IMR-90 (cell line): ENCODE measurements at regions not wholly inside any gene's neighbourhood (a gene's known extent, or its start where the extent isn't known, plus 50 kb on each side); places are given as distances from the start of the nearest gene placed in this dataset.

ENCODE experiments used
- ATAC-seq: fragments of 200-7000 bp; cut with Tn5 transposase; 2 replicates; pipeline ENCODE4 v1.9.1; 2020; ENCODE audit warnings: low read depth, mild to moderate bottlenecking, moderate library complexity
- BruUV-seq: library from RNA; stranded (reverse); fragments of 400-500 nt; replicated peaks from 2 replicates; lab custom pipeline; 2021; lab: Mats Ljungman, UMichigan
- CTCF ChIA-PET: fragments of 300-600 bp; formaldehyde crosslinking; extraction: SDS; loops from one replicate; lab custom pipeline; 2021; ENCODE audit warnings: antibody characterized with exemption; lab: Yijun Ruan, JAX
- POLR2A ChIA-PET: fragments of 300-600 bp; sonication (Branson Sonifier 250); formaldehyde crosslinking; loops from one replicate; lab custom pipeline; 2022; ENCODE audit warnings: antibody characterized with exemption; ENCODE audit not compliant: unreplicated experiment; lab: Charles Lee
- DNase-seq: peaks from one replicate; pipeline ENCODE4 v3.0.0; 2013
- H2AFZ ChIP-seq: replicated peaks from 2 replicates; pipeline ENCODE3; 2013; ENCODE audit warnings: low read length, mild to moderate bottlenecking; ENCODE audit not compliant: poor library complexity
- H2AK5ac ChIP-seq: 2 replicates; pipeline ENCODE4 v1.6.1; 2013; ENCODE audit warnings: low read depth, low read length, inconsistent platforms
- H2AK9ac ChIP-seq: replicated peaks from 2 replicates; pipeline ENCODE3; 2013; ENCODE audit warnings: mild to moderate bottlenecking, low read depth, low read length, moderate library complexity; ENCODE audit not compliant: poor library complexity
- H2BK120ac ChIP-seq: 2 replicates; pipeline ENCODE4 v1.6.1; 2013; ENCODE audit warnings: low read depth, low read length, inconsistent platforms
- H2BK15ac ChIP-seq: 3 replicates; pipeline ENCODE4 v1.6.1; 2013; ENCODE audit warnings: low read depth, low read length, inconsistent platforms
- H2BK20ac ChIP-seq: 2 replicates; pipeline ENCODE4 v1.6.1; 2013; ENCODE audit warnings: low read depth, mild to moderate bottlenecking, inconsistent platforms, low read length, moderate library complexity
- H2BK5ac ChIP-seq: 2 replicates; pipeline ENCODE4 v1.6.1; 2013; ENCODE audit warnings: mild to moderate bottlenecking, low read depth, low read length, inconsistent platforms; ENCODE audit not compliant: poor library complexity, severe bottlenecking
- H3K14ac ChIP-seq: replicated peaks from 2 replicates; pipeline ENCODE4 v1.6.1; 2013; ENCODE audit warnings: low read depth, low read length, inconsistent platforms
- H3K18ac ChIP-seq: 2 replicates; pipeline ENCODE4 v1.6.1; 2013; ENCODE audit warnings: low read depth, low read length, control low read depth
- H3K23ac ChIP-seq: 2 replicates; pipeline ENCODE4 v1.6.1; 2013; ENCODE audit warnings: low read depth, low read length, inconsistent platforms
- H3K27ac ChIP-seq: 2 replicates; pipeline ENCODE4 v1.5.1; 2013; ENCODE audit warnings: mild to moderate bottlenecking, control low read depth, low read length; ENCODE audit not compliant: insufficient read depth
- H3K27me3 ChIP-seq: 2 replicates; pipeline ENCODE4 v1.6.1; 2013; ENCODE audit warnings: low read length; ENCODE audit not compliant: control insufficient read depth, insufficient read depth
- H3K36me3 ChIP-seq: 2 replicates; pipeline ENCODE4 v1.6.1; 2013; ENCODE audit warnings: low read length, mixed read lengths; ENCODE audit not compliant: control insufficient read depth, insufficient read depth
- H3K4ac ChIP-seq: 2 replicates; pipeline ENCODE4 v1.6.1; 2013; ENCODE audit warnings: low read depth, low read length, inconsistent platforms
- H3K4me1 ChIP-seq: 2 replicates; pipeline ENCODE4 v1.6.1; 2013; ENCODE audit warnings: low read length, mixed read lengths; ENCODE audit not compliant: control insufficient read depth, insufficient read depth
- H3K4me2 ChIP-seq: 2 replicates; pipeline ENCODE4 v1.6.1; 2013; ENCODE audit warnings: low read depth, mild to moderate bottlenecking, control low read depth, low read length, moderate library complexity
- H3K4me3 ChIP-seq: 2 replicates; pipeline ENCODE4 v1.5.1; 2013; ENCODE audit warnings: low read depth, mild to moderate bottlenecking, control low read depth, low read length, moderate library complexity; ENCODE audit not compliant: insufficient read depth
- H3K56ac ChIP-seq: 2 replicates; pipeline ENCODE4 v1.6.1; 2013; ENCODE audit warnings: low read length, inconsistent platforms; ENCODE audit not compliant: insufficient read depth; ENCODE audit errors: extremely low read depth
- H3K79me1 ChIP-seq, 2 experiments: 2 replicates each; pipeline ENCODE4 v1.6.1; 2013; ENCODE audit warnings: low read length in 2 of 2, inconsistent platforms in 1 of 2, low read depth in 1 of 2
- H3K9ac ChIP-seq: 2 replicates; pipeline ENCODE4 v1.6.1; 2013; ENCODE audit warnings: low read depth, low read length, control low read depth
- H3K9me1 ChIP-seq: 2 replicates; pipeline ENCODE4 v1.6.1; 2013; ENCODE audit warnings: low read length, inconsistent platforms; ENCODE audit not compliant: insufficient read depth
- H3K9me3 ChIP-seq: 2 replicates; pipeline ENCODE4 v1.6.1; 2013; ENCODE audit warnings: low read length; ENCODE audit not compliant: control insufficient read depth, insufficient read depth
- H4K20me1 ChIP-seq: 2 replicates; pipeline ENCODE4 v1.6.1; 2013; ENCODE audit warnings: low read length, inconsistent platforms; ENCODE audit not compliant: insufficient read depth
- H4K5ac ChIP-seq: 2 replicates; pipeline ENCODE4 v1.6.1; 2013; ENCODE audit warnings: mild to moderate bottlenecking, low read depth, low read length, control low read depth
- H4K8ac ChIP-seq, 2 experiments: 2 replicates each; pipeline ENCODE4 v1.6.1; 2013; ENCODE audit warnings: low read depth in 2 of 2, low read length in 2 of 2, control low read depth in 1 of 2, inconsistent platforms in 1 of 2
- H4K91ac ChIP-seq: 2 replicates; pipeline ENCODE4 v1.6.1; 2013; ENCODE audit warnings: low read depth, low read length, inconsistent platforms; ENCODE audit not compliant: insufficient read depth
- CHD1 ChIP-seq: IDR thresholded peaks from 2 replicates; pipeline ENCODE4 v1.6.1; 2012; ENCODE audit warnings: low read depth, low read length, improper control_type of control experiment
- ELK1 ChIP-seq: fragments of 150-350 bp; IDR thresholded peaks from 2 replicates; pipeline ENCODE4 v1.6.1; 2016; ENCODE audit warnings: low read depth, mild to moderate bottlenecking, low read length, moderate library complexity, borderline replicate concordance
- FOS ChIP-seq: fragments of 150-350 bp; IDR thresholded peaks from 2 replicates; pipeline ENCODE4 v1.6.1; 2016; ENCODE audit warnings: low read depth, low read length
- NFE2L2 ChIP-seq: fragments of 150-350 bp; IDR thresholded peaks from 2 replicates; pipeline ENCODE4 v1.6.1; 2016; ENCODE audit warnings: low read depth, mild to moderate bottlenecking, low read length
- POLR2A ChIP-seq: IDR thresholded peaks from 2 replicates; pipeline ENCODE4 v1.6.1; 2012; ENCODE audit warnings: mild to moderate bottlenecking, low read depth, low read length
- WGBS, 2 experiments: methylation state at CpG; one replicate each; pipeline versions ENCODE4 v1.1.5 to v1.1.7; 2013; ENCODE audit warnings: missing lambda C conversion rate in 2 of 2; ENCODE audit not compliant: insufficient read length in 1 of 2; ENCODE audit errors: extremely low coverage in 2 of 2; 5-methylcytosine and 5-hydroxymethylcytosine counted together
- dilution Hi-C: fragments of 300-500 bp; cut with HindIII; formaldehyde crosslinking; loops from one replicate; pipeline ENCODE4 v1.14.3; 2018; ENCODE audit warnings: low sequenced_read_pairs; ENCODE audit not compliant: unreplicated experiment
- in situ Hi-C: fragments of 300-500 bp; cut with MboI; formaldehyde crosslinking; loops from 3 replicates; pipeline ENCODE4 v1.14.3; 2019; ENCODE audit warnings: low sequenced_read_pairs, inconsistent platforms, mixed read lengths
- intact Hi-C: fragments of 100-400 bp; cut with micrococcal nuclease; formaldehyde crosslinking; loops from 2 replicates; pipeline ENCODE4 v1.10.0; 2022

GRCh38 chr3:27877061-27878013, 155.2 kb upstream of the EOMES start:
- intact Hi-C loops = no loop called here
- POLR2A ChIA-PET = no interaction called here

More at GRCh38 chr3:27877061-27878013, 155.2 kb upstream of the EOMES start:
- ATAC-seq (no peak), DNase-seq (no peak)
- no peak overlapping the region for H2AK9ac ChIP-seq
- H3K27me3 ChIP-seq = no peaks in the 10 kb centered on the region; the same call in 1 of the 2 replicates
- H3K23ac ChIP-seq = no peak overlapping the region
- dilution Hi-C loops (no loop called here), in situ Hi-C loops (no loop called here)
- no peaks in the 10 kb centered on the region for H3K79me1 ChIP-seq
- no peak overlapping the region for H2AK5ac ChIP-seq
- H3K4ac ChIP-seq = no peak overlapping the region
- no peak overlapping the region for H4K5ac ChIP-seq
- H3K4me3 ChIP-seq = no peak overlapping the region
- BruUV-seq = no TSS peak
- CTCF ChIA-PET = no interaction called here
- no peaks in the 10 kb centered on the region for H3K4me1 ChIP-seq
- no peaks in the 10 kb centered on the region for H3K9me3 ChIP-seq
- no peak overlapping the region for H3K14ac ChIP-seq
- no peak overlapping the region for H4K8ac ChIP-seq
- no peak overlapping the region for H4K91ac ChIP-seq
- H3K36me3 ChIP-seq = no peaks in the 10 kb centered on the region
- WGBS, 2 experiments = 71% methylated on average over 4 of the region's 7 CpGs; no CpG with 5 or more reads in 1 of the 2 experiments
- no peak overlapping the region for H3K4me2 ChIP-seq
- no peak overlapping the region for H2BK5ac ChIP-seq
- no peaks in the 10 kb centered on the region for H3K9me1 ChIP-seq
- no peak overlapping the region for H2AFZ ChIP-seq
- TF ChIP-seq ELK1 = no peak
- no peak for TF ChIP-seq FOS
- no peak for TF ChIP-seq CHD1
- no peak for TF ChIP-seq POLR2A
- TF ChIP-seq NFE2L2 = no peak
- no peak overlapping the region for H3K56ac ChIP-seq
- H2BK120ac ChIP-seq = no peak overlapping the region
- H3K9ac ChIP-seq = no peak overlapping the region
- H4K20me1 ChIP-seq = no peaks in the 10 kb centered on the region
- H3K27ac ChIP-seq = no peak overlapping the region
- no peak overlapping the region for H3K18ac ChIP-seq
- H2BK15ac ChIP-seq = no peak overlapping the region
- H2BK20ac ChIP-seq = no peak overlapping the region
